ENCODE measurements at regions not wholly inside any gene's neighbourhood (a gene's known extent, or its start where the extent isn't known, plus 50 kb on each side); places are given as distances from the start of the nearest gene placed in this dataset.
A peak's percentile ranks its signal among the peaks of the same experiment; 100 is the strongest.

DNA sequence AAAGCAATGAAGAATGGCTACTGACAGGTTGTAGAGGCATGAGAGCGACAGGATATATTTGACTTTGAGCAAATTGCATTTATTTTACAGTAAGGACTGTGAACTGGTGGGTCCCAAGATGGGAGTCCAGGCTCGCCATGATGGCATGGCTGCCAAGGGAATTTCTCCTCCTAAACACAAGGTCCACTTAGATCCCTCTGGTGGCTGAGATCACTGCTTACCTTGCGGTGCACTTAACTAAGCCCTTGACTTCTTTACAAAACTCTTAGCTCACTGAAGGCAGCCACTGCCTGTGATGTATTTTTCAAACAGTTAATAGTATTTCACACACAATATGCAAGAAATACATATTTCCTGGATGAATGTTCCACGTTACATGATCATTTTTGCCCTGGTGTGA is 50.3 kb upstream of the SORBS2 start:
- no peak for DNase-seq

DNA sequence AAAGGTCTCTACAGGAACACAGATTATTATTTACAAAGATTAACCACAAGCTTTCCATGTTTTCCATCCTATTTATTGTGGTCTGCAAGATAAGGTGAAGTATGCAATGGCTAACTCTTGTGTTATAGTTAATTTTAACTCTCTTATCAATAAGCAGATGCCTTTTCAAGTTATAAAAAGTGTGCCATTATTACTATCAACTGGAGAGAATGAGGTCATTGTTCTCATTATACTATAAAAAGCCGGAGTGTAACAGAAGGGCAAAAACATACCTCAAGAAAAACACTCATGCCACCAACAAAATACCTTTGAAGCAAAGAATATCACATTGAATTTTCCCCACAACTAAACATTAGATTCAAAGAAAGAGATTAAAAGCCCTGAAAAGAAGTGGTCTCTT is 52.0 kb upstream of the SORBS2 start:
- DNase-seq, result no peak

DNA sequence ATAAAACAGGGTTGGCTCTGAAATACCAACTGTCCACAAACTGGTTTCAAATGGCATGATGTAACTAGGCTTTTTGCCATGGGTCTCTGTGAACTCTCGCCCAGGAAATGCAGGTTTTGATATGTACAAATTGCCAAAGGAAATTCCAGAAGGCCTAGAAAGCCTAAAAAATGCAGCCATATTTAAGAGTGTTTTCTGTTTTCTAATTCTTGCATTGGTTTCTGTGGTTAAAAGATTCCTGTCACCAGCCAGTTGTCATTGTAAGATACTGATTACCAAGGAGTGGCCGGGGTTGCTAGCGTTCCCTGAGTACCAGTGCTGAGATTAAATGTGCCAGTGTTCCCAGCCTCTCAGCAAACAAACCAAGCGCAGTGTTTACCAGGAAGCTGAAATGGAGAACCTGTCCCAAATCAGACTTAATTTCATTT is 53.9 kb upstream of the SORBS2 start:
- DNase-seq, result peak; percentile 59

DNA sequence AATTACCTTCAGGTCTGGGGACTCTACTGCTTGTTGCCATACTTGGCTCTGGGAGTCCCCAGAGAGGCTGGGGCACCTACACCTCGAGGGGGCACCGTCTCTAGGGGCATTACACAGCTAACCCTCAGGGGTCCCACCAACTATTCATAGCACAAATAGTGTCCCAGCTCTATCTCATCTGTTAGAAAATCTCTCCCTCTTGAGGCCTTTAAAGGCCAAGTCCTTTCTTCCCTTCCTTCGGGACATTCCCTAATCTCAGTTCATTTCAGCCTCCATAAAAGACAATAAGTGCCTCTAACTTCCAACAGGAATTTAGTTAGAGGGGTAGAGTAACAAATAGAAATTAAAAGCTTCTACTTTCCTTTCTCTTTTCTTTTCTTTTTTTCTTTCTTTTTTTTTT is 55.8 kb upstream of the SORBS2 start:
- DNase-seq, result no peak

DNA sequence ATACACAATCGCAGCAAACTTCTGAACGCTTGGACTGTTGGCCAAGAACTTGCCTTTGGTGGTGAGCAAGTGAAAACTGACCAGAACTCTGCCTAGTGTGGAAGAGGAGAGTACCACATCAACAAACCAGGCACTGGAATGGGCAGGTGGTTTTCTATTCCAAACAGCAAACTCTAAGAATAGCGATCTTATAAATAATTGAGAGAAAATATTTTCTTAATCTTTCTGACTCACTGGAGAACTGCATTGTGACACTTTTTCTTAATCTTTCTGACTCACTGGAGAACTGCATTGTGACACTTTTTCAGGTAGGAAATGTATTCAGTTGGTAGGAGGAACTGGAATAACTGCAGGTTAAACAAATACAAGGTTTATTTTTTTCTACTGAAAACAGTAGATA is 57.0 kb upstream of the SORBS2 start:
- no peak for DNase-seq

DNA sequence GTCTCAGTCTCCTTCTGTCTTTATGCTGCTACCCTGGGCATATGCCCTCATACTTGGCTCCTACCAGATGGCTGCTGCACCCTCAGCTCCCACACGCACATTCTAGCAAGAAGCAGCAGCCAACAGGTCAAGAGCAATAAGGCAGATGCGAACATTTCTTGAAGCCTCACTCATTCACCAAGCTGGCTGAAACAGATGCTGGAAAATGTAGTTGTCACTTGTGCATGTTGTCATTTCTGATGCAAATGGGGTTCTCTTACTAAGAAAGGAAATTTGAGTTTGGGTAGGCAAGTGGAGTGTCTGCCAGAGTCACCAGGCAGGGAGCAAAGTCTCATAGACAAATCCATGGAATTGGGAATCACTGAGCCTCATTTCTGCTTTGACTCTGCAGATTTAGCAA is 57.4 kb upstream of the SORBS2 start:
- DNase-seq, result no peak

DNA sequence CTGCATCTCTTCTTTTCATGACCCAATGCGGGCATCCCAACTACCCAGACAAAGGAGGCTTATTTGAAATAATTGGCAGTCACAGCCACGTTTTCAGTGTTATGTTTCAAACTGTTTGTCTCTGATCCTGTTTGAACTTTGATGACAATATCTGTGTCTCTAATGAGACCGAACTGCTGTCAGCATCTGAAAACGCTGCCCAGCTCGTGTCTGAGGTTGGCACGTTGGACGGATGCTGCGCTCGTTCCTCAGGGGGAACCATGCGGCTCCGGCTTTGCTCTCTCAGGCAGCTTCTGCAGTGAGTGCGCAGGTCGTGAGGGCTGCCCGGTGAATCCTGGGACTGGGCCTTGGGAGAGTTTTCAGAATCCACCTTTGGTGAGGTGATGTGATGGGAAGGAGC is 58.4 kb upstream of the SORBS2 start:
- no peak for DNase-seq

DNA sequence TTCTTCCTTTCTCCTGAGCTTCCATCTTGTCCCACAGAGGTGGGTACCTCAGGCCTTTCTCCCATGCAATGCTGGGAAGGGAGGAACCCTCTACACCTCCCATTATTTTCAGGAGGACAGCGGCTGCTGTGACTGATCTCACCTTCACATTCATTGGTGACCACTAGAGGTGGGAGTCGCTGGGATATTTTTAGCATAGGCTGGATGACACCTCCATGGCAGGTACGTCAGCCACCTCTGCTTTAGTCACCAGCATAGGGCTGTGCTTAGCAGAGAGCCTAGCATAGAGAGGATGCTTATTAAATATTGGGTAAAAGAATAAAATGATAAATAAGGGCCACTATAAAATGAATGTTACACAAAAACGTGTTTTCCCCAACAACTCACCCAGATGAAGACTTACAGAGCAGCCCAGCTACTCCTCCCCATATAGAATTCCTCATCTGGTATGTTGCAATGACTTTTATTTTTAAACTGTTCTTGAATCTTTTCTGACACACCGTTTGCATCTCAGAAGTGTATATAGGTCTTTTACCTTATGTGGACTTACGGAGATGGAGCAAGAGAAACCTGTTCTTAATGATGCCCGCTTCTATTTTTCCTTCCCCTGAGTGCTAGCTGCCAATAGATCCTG is 60.9 kb upstream of the SORBS2 start:
- DNase-seq, result peak; percentile 41

DNA sequence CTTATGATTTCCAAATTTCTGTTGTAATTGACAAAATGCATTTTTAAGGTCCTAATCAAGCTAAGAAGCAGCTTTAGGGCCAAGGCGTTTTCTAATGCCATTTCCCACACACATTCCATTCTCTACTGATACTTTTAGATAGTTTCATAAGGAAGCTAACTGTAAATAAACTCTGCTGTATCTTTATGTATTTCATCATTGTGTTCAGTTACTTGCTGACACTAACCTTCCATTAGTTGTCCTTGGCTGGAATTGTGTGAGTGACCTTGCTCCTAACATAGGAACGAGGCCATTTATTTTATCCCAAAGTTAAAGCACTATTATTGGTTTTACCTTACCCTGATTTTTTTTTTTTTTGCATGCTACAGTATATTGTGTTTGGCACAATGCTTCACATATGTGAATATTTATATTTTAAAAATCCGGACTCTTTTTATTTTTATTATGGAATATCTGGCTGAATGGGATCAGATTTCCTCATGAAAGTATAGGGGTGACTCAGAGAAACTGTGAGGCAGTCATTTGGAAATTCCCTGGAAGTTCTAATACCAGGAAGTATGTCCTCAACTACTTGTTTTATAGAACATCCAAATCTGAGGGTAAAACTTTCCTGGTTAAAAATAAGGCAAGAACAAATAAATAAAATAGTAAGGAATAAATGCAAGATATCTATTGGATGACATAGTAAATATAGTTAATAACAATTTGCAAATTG is 62.7 kb upstream of the SORBS2 start:
- DNase-seq, result peak; percentile 55

DNA sequence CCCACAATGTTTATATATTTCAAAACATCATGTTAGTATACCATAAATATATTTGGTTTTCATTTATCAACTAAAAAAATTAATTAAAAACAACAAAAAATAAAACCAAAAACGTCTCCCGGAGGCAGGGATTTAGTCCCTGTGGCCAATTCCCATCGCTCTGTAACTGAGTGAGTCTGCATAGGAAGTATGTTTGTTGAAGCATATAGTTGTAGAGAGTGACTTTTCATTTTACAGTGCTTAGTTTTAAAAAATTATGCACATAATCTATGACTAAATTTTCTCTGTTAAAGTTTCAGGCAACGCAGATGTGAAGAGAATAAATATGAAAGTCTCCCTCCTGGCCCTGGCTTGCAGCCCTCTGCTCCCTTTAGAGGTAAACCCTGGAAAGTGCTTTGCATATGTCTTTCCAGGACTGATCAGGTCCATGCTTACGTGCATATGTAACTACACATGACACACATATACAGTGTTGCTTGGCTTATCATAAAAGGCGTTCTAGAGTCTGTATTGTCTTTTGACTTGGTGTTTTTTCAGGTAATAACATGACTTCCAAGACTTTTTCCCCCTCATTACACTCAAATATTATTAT is 63.4 kb upstream of the SORBS2 start:
- no peak for DNase-seq

DNA sequence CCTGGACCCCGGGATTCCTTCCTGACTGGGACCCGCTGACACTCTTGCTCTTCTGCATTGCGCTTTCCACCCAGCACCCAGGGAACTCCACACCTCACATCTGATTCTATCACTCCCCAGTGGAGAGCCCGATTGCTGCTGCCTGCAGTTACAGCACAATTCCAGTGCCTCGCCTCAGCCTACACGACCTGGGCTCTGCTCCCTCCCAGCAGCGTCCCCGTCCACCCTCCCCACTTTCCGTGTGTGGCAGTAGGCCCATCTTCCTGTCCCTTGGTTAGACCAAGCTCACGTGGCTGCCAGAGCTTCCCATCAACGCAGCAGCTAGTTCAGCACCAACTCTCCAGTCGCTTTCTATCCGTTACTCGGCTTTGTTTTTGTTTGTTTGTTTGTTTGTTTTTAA is 66.6 kb upstream of the SORBS2 start:
- no peak for DNase-seq

DNA sequence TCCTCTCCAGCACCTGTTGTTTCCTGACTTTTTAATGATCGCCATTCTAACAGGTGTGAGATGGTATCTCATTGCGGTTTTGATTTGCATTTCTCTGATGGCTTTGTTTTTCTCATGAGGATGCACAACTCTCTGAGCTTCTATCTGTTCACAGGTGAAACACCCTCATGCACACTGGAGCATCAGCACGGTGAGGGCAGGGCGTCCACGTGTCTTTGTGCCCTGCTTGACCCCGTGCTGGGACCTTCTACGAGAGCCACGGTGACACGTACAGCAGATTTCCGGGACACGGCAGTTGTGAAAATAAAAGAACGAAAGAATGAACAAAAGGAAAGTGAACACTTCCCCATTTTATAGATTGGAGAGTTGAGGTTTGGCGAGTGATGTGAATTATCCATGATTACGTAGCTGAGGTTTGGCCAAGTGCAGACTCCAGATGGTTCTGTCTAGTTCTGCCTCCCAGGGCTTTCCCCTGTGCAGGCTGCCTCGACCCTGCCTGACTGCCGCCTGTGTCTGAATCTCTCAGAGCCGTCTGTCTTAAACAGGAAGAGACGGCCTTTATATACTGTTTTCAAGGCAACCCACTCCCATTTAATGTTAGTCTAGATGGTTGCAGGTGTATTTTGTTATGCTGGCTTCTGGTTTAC is 67.8 kb upstream of the SORBS2 start:
- DNase-seq, result peak; percentile 27

DNA sequence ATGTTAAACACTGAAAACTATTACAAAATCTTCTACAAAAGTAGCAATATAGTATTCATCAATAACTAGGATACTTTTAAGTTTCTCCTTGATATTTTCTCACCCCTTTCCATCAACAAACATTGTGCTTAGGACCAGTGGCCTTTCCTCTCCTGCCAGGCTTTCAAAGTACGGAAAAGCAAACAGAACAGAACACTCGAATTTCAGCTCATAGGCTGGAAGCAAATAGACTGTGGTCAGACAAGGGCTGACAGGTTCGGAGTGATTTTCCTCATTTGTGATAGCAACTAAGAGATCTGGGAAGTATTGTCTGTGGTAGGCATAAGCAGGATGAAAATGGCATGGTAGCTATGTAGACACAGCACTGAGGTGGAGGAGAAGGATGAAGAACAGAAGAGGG is 68.6 kb upstream of the SORBS2 start:
- DNase-seq, result no peak

DNA sequence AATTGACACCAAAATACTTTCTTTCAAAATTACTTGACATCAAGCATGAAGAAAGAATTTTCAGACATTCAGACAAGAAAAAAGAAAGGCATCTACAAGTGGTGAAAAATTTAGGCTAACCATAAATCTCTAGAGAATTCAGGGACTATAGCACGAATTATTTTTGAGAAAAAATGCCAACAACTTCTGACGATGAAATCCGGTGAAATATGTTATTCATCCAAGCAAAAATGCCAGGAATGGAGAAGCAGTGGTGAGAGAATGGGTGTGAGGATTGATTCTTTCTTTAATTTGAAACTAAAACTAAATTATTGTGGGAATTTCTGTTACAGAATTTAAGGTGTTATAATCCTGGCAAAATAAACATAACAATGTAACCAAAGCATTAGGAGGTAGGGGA is 69.4 kb upstream of the SORBS2 start:
- peak; percentile 82 for DNase-seq

DNA sequence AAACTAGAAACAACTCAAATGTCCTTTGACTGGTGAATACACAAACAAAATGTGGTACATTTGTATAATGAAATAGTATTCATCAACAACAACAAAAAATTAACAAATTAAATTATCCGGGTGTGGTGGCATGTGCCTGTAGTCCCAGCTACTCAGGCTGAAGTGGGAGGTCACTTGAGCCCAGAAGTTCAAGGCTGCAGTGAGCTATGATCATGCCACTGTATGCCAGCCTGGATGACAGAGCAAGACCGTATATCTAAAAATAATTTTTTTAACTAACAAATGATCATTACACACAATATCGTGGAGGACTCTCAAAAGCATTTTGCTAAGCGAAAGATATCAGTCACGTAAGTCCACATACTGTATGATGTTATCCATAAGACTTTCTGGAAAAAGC is 71.6 kb upstream of the SORBS2 start:
- DNase-seq, result no peak

DNA sequence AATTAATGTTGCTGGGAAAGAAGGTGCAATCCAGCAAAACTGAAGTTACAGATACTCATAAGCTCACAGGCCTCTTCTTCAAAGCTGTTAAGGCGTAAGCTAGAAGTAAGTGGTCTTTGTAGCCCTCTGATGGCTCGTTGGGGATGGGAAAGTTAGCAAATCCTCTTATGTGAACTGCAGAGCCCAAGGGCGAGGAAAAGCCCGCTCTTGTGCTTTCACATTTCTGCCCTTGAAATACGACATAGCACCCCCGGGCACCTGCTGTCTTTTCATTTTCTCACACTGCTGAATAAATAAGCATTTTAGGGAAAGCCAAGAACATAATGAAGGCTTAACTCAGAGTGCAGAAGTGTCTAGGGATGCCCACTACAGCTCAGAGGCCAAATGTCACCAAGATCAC is 73.1 kb upstream of the SORBS2 start:
- no peak for DNase-seq

DNA sequence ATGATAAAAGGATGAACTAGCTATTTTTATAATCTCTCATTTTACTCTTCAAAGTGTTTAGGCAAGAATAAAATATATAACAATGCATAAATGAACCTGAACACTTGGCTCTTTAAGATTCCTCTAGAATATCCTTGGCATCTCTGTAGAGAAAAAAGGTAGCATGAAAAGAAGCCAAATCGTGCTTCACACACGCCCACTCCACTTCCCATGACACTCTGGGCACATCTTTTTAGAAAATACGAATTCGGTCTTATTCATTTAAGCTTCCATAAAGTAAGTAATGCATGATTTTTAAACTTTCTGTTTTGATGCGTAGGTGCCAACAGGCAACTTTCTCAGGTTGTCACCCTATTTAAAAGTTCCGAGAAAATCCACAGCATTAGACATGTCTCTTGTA is 73.6 kb upstream of the SORBS2 start:
- no peak for DNase-seq

DNA sequence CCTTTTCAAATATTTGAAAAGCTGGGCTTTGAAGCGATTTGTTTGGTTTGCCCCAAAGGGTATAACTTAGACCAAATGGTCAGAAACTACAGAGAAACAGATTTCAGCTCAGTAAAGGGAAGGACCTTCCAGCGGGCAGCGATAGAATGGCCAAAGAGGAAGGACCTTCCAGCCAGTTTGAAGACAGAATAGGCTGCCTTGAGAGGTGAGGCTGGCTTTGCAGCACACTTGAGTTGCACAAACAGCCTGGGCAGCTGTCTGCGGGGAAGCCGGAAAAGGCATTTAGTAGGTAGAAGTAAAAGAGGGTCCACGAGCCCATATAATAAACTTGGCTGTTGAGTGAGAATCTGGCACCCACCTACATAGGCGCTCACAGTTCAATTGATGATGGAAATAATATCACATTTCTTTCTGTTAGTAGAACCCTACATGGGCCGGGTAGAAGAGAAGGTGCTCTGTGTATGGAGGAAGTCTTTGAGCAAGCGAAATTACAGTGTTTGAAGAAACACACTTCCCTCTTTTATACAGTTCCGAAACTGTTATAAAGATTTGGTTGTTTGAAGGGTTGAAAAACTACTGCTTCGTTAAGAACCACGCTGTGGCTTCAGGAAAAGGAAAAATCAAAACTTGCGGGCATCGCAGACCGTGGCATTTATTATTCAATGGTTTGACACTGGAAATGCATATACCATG is 75.0 kb upstream of the SORBS2 start:
- no peak for DNase-seq

DNA sequence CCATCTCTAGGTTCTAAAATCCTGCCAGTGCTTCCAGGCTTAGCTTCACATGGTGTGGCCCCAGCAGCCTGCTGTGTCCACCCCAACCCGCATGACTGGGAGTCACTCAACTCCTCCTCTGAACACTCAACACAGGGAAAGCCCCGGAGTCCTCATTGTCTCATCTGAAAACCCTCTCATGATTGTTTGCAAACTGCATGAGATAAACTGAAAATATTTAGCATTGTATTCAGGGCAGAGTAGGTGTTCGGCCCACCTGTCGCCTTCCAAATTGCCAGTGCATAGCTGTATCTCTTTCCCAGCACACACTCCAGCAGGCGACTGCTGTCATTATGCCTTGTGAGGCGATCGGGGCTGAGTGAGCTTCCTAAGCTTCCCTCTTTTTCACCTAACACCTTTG is 76.7 kb upstream of the SORBS2 start:
- no peak for DNase-seq

DNA sequence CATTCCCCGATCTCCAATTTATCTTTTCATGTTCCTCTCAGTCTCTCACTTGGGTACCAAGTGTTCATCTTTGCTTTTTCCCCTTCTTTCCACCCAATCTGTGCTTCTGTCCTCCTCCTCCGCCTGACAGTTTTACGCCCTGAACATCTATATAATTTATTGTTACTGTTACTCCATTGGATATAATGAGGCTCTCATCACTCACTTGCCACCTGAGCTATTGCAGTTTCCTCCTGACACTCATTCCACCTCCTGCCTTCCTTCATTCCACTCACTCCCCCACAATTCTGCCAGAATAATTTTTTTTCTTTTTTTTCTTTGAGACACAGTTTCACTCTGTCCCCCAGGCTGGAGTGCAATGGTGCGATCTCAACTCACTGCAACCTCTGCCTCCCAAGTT is 77.6 kb upstream of the SORBS2 start:
- no peak for DNase-seq

DNA sequence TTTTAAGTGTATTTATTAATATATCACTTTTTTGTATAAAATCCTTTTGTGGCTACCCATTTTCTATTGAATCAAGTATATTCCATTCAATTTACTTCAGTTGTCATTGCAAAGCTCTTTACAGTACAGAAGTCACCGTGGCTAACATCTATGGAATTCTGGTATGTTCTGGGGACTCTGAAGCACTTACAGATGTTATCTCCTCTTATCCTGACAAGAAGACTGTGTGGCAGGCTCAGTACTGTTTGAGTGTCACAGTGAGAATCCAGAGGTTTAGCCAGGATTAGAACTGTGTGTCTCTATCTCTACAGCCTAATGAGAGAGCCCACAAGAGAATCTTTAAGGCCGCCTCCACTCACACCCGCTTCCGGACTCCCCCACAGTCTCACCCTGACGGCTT is 78.2 kb upstream of the SORBS2 start:
- DNase-seq, result no peak

DNA sequence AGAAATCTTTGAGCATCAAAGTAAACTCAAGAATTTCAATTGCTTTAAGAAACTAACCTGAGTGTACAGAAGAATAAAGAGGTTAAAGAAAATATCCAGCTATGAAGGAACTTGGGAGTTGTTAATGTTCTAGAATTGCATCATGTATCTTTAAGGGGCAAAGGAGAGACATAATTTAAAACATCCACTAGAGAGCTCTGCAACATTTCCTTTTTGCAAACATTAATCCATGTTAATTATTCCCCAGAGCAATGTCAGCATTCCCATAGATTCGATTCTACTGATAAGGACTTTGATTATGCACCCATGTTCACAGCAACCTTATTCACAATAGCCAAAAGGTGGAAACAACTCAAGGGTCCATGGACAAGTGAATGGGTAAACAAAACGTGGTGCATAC is 80.2 kb upstream of the SORBS2 start:
- peak; percentile 14 for DNase-seq

DNA sequence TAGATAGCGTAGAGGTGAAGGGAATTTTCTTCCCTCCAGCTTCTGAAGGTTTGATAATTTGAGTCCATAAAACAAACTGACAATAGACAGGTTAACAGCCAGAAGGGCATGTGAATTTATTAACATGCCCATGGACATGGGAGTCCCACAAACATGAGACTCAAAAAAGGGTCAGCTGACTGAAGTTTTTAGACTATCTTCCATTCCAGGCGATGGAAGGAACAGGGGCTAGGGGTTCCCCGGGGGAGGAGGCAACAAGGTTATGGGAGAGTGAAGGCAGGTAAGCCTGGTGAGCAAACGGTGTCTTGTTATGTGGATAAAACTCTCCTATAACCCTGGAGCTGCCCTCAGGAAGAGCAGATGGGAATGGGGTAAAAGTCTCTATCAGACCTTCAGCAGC is 81.5 kb upstream of the SORBS2 start:
- no peak for DNase-seq

Measured in fibroblast of skin of abdomen (primary cell).